Activated T-cell treated with anti-CD3 and anti-CD28 coated beads for 1 hour (primary cell): ENCODE measurements at regions not wholly inside any gene's neighbourhood (a gene's known extent, or its start where the extent isn't known, plus 50 kb on each side); places are given as distances from the start of the nearest gene placed in this dataset.
"Not testable (repeated sequence)": the region's sequence is repeated elsewhere in the genome, so short reads cannot be mapped to it uniquely, and the experiment has no call there.

Experiments
- DNase-seq: peaks from one replicate; pipeline ENCODE4 v3.0.0-alpha.2; 2020; ENCODE audit warnings: low read depth

DNA sequence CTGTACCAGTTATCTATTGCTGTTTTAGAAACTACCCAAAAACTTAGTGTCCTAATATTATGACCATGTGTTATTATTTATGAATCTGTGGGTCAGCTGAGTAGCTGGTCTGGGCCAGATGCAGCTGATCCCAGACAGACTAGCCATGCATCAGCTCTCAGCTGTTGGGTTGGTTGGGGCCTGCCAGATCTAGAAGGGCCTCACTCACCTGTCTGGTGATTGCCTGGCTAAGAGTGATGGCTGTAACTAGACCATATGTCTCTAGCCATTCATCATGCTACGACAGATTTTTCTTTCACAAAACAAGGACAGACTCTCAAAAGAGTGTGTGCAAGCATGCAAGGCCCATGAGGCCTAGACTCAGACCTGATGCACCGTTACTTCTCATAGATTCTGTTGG, 403.2 kb downstream of the SAMD5 start:
- DNase-seq, result no peak

DNA sequence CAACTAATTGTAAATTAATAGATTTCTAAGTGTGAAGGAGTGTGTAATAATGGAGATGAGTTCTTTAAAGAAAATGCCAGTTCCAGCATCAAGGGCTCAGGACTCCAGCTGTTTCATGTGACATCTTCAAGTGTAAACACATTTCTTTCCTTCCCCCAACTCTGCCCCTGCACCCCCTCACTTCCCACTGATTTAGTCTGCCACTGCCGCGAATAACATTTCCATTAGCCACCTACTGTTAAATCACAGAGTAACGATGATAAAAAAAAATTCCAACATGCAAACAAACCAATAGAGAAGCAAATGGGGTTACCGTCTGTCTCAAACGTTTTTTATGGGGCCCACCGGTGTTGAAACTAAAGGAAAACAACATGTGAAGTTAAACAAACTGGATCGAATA, 414.3 kb downstream of the SAMD5 start:
- DNase-seq, result no peak

DNA sequence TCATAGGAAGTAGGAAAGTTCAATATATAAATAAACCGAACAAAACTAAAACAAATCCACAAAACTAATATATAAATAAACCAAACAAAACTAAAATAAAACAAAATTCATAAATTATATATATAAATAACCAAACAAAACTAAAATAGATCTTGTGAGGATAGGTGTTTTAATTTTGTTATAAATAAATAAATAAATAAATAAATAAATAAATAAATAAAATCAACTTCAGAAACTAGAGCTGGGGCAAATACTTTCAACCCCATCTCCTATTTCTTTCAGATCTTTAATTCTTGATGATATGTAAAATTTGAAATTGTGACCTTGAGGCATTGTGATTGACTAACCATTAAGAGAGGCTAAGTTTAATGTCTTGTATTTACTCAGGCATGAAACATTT, 416.1 kb downstream of the SAMD5 start:
- DNase-seq, result no peak

DNA sequence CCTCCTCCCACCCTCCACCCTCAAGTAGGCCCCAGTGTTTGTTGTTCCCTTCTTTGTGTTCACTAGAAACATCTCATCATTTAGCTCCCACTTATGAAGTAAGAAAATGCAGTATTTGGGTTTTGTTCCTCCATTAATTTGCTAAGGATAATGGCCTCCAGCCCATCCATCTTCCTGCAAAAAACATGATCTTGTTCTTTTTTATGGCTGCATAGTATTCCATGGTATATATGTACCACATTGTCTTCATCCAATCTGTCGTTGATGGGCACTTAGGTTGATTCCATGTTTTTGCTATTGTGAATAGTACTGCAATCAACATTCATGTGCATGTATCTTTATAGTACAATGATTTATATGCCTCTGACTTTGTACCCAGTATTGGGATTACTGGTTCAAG, 416.8 kb upstream of the SASH1 start:
- DNase-seq, result no peak

DNA sequence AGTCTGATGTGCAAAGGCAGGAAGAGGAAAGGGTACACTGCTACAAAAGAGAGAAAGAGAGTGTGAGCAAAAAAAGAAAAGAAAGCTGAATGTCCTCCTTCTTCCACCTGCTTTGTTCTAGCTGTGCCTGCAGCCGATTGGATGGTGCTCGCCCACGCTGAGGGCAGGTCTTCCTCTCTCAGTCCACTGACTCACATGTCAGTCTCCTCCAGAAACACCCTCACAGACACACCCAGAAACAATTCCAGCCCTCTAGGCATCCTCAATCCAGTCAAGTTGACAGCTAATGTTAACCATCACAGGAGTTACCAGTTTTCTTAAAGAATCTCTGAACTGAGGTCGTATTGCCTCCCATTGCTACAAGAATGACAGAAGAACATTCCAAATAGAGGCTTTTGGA, 411.9 kb upstream of the SASH1 start:
- DNase-seq, result no peak

DNA sequence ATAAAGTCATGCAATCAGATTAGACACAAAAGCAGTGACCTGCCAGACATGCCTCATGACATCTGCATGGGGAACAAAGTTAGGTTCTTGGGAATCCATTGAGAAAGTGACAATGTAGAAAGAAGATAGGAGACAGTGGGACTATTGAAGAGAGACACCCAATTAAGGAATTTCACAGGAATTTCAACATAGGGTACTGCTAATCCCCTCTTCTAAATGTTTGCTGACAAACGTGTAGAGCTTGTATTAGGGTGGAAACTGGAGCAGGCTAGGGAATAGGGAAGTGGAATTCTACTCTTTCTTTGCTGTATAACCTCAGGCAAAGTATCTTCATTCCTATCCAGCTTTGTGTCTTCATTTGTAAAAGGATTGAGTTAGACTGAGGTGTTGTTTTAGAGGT, 409.4 kb upstream of the SASH1 start:
- no peak for DNase-seq

DNA sequence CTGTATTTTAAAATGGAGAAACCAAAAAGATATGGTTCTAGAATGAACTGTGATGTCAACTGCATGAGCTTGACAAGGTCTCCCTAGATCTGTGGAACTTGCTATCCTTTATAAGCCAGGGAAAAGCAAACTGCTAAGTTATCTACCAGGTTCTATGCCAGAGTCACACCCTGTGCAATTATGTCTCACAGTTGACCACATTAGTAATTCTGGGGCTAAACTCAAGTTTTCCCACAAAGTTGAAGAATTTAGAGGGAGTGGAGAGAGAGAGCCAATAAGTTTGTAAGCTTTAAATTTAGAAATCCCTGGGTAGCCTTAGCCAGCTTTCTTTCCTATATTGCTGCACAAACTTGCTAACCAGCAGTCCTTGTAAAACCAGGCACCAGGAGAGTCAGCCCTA, 407.0 kb upstream of the SASH1 start:
- DNase-seq, result no peak

DNA sequence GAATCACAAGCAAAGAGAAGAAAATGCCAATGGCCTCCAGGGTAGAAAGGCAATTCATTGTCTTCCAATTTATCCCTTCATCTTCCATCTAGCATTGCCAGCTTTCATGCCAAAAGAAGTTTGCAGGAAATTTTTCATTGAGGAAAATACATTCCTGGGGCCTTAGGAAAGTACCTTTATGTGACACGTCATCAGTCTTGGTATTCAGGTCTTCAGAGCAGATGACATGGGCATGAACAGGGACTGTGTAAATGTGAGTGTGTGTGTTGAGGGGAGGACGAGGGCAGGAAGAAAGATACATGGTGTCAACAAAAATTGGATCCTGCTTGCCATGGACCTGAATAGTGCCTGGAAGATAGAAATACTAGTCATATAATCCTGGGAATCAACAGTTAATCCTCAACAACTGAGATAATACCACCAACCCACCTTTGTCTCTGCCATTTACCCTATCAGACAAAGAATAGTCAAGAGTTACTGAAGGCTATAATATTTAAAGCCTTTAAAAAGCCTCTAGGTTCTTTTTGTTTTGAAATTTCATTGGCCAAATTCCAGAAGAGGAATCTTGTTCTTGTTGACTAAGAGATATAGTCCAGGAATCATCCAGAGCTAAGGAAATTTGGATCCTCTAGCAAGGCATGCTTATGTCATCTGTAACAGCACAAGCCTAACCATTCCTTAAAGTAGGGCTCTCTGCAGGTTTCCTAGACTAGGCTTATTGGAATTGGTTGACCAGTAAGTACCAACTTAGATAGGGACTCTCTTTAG, 405.8 kb upstream of the SASH1 start:
- DNase-seq, result no peak

DNA sequence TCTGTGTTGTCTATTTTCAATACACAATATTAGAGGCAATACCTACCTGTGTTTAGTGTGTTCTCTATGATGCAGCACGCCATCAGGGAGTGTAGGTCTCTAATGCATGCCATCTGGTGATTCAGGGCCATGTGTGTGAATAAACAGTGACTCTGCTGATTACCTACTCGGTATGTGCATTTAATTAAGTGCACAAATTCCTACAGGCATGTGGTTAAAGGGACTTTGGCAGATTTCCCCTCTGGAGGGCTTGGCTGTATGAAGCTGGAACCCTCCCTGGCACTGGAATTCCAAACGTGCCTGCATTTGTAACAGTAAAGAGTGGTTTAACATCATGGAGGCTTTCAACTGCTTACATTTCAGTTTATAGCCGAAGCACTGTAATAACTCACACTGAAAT, 401.5 kb upstream of the SASH1 start:
- no peak for DNase-seq

DNA sequence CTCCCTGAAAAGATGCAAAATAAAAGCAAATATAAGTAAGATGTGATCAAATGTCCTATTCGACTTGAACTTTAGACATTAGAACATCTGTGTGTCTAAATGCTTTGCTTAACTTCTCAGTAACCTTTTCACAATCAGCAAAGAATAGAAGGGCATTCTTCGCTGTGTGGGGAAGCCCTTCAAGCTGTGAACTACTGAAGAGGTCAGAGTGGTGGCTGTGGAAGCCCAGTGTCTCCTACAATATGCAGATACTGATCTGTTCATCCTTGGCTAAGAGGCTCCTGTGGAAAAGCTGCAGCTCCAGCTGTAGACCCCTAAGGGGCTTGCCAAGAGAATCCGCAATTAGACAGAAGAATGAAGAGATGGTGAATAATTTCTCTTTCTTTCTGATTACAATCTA, 400.3 kb upstream of the SASH1 start:
- no peak for DNase-seq

DNA sequence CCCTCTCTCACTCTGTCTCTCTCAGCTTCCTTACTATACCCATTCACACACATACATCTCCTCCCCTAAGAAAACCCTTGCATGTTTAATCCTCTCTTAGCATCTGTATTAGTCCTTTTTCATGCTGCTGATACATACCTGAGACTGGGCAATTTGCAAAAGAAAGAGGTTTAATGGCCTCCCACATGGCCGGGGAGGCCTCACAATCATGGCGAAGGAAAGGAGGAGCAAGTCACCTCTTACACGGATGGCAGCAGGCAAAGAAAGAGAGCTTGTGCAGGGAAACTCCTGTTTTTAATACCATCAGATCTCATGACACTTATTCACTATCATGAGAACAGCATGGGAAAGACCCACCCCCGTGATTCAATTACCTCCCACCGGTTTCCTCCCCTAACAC, 398.5 kb upstream of the SASH1 start:
- no peak for DNase-seq

DNA sequence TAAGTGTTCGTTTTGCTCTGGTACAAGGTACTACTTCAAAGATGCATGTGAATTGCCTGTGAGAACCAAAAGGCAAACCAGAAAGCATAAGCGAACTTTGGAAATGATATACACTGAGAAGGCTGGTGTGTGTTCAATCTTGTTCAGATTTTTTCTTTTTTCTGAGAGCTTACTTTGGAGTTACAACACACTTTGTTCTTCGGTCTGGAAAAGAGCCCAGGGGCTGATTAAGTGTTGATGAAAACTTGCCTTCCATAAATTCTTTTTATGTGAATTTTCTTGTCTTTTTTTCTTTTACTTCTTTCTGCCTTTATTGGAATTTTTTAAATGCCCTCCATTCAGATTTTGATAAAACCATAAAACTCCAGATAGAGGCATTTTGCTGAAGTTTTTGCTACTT, 395.1 kb upstream of the SASH1 start:
- DNase-seq, result no peak

DNA sequence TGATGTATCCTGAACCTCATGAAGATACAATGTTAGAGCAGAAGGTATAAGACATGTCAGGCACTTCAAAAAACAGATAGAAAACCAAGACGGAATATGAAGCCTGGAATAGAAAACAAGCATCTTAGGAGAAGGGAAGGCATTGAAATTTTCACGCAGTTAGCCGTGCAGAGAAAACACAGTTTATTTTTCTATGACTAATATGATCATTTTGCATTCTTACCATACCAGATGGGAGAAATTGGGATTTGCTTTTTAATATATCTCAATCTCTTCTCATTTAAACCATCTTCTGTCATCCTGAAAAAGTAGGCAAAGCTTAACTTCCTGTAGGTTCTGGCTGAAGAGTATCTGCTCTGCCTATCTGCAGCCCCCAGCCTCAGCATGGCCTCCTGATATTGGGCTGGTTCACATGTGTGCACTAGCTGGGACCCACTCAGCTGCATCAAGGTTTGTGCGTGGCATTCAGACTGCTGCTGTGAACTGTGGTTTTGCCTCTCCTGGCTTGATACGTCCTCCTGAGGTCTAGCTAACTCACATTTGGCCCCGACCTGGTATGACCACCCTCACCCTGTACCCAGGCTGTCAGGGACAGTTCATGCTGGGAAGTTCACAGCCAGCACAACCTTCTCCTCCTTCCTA, 392.5 kb upstream of the SASH1 start:
- DNase-seq, result no peak

DNA sequence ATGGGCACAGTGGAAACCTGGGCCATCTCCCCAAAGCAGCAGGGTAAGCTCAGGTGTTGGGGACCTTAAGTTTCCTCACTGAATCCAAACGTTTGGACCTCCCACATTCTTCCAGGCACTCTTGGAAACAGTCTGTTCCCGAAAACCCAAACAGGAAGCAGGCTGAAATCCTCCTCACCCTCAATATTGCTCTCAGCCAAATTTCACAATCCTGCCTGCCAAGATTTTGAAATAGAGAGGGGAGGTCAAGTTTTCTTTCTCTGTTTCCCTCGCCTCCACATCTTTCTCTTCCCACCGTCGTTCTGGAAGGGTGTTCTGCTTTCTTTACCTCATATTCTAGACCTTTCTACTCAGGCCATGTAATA, 392.0 kb upstream of the SASH1 start:
- no peak for DNase-seq

DNA sequence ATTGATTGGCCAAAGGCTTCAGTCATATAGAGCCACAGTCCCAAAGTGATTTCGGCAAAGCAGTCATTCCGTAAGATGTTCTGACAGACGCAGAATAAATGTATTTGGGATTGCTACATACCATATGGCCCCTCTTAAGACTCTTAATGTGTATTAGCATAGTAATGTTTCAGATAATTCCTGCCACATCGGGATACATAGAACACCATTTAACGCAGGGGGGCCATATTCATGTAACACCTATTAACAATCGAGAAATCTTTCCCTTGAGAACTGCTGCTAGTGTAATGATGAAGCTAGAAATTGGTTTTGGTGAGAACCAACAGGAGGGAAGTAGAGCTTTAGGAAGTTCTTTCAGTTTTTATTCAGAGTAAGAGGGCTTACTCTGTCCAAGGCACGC, 390.9 kb upstream of the SASH1 start:
- no peak for DNase-seq

DNA sequence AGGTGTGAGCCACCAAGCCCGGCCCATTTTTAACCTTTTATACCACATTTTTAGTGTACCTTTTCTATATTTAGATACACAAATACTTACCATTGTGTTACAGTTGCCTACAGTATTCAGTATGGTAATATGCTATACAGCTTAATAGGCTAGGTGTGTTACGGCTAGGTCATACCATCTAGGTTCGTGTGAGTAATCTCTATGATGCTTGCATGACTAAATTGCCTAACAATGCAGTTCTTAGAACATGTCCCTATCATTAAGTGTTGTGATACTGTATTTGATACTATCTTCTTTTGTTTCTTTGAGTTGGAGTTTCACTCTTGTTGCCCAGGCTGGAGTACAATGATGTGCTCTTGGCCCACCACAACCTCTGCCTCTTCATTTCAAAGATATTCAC, 387.7 kb upstream of the SASH1 start:
- DNase-seq, result no peak

DNA sequence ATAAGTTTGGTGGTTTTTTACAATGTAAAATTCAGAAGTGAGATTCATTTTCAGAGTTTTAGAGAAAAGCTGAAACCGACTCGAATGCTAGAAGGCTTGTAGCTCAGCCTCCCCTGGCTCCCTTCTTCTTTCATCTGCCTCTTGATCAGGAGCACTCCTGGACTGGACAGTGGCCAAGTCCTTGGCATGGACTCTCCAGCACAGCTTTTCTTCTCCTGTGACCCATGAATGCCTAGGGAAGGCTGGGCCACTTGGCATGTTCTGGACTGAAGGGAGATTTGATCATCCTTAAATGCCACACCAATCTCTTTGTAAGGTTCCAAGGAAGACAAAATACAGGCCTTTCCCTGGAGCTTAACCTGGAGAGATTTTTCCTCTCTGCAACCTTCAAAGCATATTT, 384.0 kb upstream of the SASH1 start:
- DNase-seq, result no peak

DNA sequence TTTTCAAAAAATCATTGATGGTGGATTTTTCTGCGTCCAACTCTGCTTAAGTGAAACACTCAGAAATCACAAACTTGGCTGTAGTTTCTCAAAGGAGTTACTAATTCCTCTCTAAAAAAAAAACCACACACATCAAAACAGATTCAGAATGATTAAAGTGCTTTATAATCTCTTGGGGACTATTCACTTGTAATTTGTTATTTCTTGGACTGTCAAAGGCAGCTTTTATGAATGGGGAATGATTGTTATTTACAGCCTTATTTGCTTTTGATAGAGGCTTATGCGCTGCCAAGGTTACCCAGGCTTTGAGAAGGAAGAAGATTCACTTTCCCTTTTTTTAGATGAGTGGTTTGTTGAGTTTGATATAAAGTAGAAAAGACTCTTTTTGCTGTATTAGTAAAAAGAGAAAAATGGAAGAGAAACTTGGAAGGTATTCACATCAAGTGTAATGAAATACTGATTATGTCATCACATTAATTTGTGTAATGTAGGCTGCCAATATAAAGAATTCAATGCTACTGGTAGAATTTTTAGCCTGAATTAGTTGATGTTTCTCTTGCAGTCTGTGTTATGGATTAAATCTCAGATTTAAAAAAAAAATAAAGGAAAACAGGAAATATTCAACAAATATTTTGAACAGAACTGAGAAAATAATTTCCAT, 381.0 kb upstream of the SASH1 start:
- no peak for DNase-seq

DNA sequence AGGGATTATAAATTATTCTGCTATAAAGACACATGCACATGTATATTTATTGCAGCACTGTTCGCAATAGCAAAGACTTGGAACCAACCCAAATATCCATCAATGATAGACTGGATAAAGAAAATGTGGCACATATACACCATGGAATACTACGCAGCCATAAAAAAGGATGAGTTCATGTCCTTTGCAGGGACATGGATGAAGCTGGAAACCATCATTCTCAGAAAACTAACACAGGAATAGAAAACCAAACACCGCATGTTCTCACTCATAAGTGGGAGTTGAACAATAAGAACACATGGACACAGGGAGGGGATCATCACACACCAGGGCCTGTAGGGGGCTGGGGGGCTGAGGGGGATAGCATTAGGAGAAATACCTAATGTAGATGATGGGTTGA, 377.2 kb upstream of the SASH1 start:
- DNase-seq, result not testable (repeated sequence)

DNA sequence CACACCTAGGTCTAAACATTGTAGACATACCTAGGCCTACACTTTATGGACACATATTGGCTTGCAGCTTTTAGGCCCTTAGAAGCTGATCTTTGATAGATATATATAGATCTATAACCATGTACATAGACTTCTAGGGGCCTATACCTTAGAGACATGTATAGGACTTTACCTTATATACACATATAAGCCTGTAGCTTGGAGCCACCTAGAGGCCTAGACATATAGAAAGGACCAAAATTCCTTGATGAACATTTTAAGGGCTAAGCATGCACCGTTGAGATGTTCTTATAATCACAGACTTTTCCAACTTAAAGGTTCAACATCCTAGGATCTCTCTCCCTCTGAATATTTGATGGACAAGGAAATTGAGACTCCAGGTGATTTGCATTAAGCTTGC, 371.7 kb upstream of the SASH1 start:
- DNase-seq, result no peak

DNA sequence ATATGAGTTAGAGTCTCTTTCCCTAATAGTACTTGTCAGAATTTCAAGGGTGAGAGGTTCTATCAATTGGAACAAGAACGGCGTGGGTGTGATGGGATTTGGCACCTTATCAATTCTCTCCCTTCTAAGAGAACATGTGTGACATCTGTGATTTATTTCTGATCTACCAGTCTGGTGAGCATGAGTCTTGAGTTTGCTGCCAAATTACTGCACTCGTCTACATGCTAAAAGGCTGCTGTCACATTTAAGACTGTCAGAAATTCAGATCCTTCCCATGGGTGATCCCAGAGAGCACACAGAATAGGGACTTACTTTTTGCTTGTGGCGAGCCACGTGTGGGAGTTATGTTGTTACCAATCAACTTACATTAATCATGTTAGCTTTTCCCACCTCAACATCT, 370.2 kb upstream of the SASH1 start:
- no peak for DNase-seq

DNA sequence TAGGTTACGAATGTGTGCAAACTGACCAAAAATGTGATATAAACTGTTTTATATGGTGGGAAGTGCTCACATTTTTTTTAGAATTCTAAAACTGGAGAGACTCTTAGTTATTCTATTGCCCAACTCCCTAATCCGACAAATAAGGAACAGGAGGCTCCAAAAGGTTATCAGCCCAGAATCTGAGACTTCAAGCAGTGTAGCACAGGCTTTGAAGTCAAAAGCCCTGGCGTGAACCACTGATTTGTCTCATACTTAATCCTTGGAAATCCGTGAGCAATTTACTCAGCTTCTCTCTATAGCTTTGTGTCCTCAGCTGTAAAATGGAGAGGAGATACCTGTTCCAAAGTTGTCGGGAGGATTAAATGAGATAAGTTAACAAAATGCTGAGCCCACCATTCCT, 368.8 kb upstream of the SASH1 start:
- no peak for DNase-seq

DNA sequence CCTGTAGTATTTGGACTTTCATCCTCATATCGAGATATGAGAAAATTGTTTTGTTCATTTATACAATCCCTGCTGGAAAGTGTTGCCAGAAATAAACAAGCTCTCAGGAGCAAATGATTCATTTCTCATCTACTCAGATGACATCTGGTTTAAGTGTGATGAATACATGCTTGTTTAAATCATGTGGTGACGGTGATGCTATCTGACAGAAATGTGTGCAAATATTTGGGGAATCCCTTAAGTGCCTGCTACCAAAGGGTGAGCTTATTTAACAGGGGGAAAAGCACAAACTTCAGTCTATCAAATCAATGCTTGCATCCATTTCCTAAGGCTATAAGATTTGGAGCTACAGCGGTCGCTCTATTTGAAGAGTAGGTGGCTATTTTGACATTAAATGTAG, 368.3 kb upstream of the SASH1 start:
- no peak for DNase-seq
